Hepatic stellate cell (primary cell): ENCODE measurements at regions not wholly inside any gene's neighbourhood (a gene's known extent, or its start where the extent isn't known, plus 50 kb on each side); places are given as distances from the start of the nearest gene placed in this dataset.

Experiments used
- DNase-seq: peaks from one replicate; pipeline ENCODE4 v3.0.0; 2011; ENCODE audit warnings: low spot score

DNA sequence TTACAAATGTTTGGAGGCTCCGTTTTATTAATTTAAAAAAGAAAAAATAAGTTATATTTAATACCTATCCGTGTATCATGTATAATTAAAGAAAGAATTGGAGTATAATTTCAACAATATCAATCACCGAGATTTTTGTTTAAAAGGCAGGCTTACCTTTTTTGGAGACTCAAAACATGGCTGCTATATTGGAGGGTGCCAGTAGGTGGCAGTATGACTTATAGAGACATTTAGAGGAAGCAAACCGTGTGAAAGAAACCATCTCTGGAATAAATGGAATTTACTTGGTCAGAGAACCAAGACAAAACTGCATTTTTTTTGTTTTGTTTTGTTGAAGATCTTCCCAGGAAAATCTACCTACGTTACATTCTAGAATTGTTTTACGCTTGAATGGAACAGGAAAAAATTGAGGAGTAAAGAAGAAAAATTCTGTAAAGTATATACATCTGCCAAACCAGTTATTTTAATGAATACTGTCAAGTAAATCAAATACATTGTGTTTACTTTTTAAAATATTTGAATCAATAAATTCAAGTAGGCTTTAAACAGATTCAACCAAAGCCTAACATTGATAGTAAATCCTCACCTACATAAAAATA, 802.6 kb upstream of the ALCAM start:
- DNase-seq, result peak; percentile 6

DNA sequence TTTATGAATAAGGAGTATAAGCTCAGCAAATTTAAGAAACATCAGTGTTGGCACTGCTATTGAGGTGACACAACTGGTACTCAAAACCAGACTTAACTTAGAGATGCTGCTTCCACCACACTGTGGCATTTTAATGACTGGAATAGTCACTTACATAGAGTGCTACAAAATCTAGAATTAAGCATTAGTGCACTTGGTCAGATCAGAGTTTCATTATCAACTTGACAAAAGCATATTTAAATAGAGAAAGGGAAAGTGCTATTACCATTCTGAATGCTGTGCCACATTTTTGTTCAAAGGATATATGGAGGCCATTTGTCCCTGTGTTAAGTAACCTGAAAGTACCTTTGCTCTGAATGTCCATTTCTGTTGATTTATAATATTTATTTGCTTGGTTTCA, 800.7 kb upstream of the ALCAM start:
- DNase-seq, result no peak

DNA sequence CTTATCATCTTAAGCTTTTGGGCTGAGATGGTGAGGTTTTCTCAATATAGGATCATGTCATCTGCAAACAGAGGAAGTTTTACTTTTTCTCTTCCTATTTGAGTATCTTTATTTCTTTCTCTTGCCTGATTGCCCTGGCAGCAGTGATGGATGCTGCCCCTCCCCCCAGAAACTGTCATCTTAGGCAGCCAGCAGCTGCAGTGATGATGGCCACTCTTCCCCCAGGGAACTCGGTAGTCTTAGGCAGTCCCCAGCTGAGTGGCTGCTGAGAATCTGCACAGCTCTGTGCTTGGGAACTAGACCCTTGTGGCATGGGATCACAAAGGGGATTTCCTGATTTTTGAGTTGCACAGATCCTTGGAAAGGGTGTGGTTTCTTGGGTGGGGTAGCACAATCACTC, 791.1 kb upstream of the ALCAM start:
- DNase-seq, result no peak

DNA sequence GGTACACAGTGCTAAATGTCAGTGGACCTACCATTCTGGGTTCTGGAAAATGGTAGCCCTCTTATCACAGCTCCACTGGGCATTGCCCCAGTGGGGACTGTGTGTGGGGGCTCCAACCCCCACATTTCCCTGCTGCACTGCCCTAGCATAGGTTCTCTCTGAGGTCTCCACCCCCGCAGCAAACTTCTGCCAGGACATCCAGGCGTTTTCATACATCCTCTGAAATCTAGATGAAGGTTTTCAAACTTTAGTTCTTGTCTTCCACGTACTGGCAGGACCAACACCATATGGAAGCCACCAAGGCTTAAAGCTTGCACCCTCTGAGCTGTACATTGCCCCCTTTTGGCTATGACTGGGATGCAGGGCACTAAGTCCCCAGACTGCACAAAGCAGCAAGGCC, 788.2 kb upstream of the ALCAM start:
- DNase-seq, result no peak

DNA sequence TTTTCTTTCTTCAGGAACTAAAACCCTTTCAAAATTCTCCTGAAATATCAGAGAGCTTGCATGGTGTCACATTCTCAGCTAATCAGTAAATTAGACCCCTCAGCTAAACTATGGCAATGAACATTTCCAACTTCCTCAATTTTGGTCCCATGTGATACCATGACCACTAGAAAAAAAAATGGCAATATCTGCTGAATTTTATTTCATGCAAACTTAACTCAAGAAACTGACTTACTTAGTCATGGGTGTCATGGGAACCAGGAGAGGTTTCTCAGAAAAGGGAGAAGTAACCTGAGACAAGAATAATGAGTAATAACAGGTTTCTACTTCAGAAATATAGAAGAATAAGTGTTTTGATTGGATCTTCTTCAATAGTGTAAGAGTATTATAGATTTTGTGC, 784.6 kb upstream of the ALCAM start:
- DNase-seq, result no peak

- no peak for DNase-seq
These were observed 782.0 kb upstream of the ALCAM start for GRCh38 chr3:104584682-104585081.

- DNase-seq, result no peak
These were observed 780.4 kb upstream of the ALCAM start for GRCh38 chr3:104586344-104586743.

DNA sequence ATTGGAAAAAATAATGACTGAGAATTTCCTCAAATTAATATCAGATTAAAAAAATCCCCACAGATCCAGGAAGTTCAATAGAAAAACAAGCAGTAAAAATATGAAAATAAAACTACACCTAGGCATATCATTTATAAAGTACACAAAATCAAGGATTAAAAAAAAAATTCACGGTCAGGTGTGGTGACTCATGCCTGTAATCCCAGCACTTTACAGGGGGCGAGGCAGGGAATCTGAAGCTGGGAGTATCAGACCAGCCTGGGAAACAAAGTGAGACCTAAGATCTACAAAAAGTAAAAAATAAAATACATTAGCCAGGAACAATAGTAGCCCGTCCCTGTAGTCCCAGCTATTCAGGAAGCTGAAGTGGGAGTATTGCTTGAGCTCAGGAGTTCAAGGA, 778.3 kb upstream of the ALCAM start:
- DNase-seq, result no peak

DNA sequence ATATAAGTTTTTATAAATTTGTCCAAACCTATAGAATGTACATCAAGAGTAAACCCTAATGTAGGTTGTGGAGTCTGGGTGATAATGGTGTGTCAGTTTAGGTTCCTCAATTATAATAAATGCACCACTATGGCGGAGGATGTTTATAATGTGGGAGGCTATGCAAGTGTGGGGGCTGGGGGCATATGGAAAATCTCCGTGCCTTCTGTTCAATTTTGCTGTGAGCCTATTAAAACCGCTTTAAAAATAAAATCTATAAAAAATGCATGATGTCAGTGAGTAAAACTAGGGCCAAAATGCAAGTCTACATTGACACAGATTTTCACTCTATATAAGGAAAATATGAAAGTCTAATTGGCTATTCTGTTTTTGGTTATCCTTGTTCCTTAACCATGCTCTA, 774.9 kb upstream of the ALCAM start:
- no peak for DNase-seq

DNA sequence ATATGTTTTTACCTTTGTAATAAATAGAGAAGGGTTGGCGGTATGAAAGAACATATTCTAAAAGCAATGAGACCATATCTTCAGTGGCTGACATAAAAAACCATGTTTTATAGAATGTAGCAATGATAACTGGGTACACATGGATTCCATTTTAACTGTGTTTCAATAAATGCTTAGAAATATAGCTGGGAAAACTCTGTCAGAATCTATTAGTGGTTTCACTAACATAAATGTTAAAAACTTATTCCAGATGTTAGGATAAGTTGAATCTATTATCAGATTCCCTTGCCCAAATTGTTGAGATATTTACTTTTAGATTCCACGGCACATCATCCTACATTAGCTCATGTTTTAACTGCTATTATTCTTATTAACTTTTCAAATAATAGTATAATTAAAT, 772.2 kb upstream of the ALCAM start:
- DNase-seq, result no peak

- no peak for DNase-seq
These were observed 770.7 kb upstream of the ALCAM start for GRCh38 chr3:104596054-104596453.

DNA sequence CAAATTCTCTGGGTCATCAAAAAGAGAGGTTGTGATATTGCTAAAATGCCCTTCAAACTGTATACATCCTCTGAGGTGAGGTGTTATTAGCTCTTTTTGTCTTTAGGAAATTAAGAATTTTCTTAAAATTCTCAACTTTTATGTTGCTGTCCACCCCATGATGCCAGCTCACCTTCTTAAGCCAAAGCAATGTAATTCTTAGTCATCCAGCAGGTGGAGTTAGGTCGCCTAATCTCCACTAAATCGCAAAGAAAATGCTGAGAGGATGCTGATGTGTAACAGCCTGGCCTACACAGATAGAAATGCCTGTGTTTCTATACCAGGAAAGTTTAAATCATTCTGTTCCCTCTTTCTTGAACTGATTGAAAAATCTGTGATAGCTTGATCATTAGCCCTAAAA, 770.2 kb upstream of the ALCAM start:
- peak; percentile 4 for DNase-seq

DNA sequence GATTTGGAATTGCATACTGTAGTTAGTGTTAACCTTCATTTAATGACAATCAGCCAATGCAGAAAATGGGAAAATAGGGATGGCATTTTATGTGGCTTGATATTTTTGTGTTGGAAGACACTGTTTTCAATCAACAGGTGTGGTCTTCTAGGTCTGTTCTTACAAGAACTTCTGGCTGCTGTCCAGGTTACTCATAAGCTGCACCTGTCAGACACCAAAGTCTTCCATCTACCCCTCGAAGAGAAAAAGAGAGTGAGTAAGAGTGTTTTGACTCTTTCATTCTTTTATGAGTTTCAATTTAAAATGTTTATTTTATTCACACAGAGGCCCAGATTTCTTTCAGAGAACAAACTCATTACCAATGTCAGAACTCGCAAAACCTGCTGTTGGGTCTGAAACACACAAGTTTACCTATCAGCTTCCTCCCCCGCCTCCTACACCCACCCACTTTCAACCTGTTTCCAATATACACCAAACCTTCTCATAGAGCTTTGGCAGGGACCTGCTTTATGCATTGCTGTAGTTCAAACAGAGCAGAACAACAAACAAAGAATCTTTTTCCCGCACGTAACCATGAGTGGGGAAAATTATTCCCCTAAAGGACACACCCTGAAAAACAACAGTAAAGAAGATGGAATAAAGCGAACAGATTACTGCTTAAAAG, 767.7 kb upstream of the ALCAM start:
- DNase-seq, result no peak

GRCh38 chr3:104604326-104605010, 762.2 kb upstream of the ALCAM start:
- peak; percentile 17 for DNase-seq

- no peak for DNase-seq
These were observed 759.9 kb upstream of the ALCAM start for GRCh38 chr3:104606812-104607211.

- DNase-seq, result no peak
These were observed 755.7 kb upstream of the ALCAM start for GRCh38 chr3:104610730-104611652.

GRCh38 chr3:104612218-104612617, 754.5 kb upstream of the ALCAM start:
- no peak for DNase-seq

DNA sequence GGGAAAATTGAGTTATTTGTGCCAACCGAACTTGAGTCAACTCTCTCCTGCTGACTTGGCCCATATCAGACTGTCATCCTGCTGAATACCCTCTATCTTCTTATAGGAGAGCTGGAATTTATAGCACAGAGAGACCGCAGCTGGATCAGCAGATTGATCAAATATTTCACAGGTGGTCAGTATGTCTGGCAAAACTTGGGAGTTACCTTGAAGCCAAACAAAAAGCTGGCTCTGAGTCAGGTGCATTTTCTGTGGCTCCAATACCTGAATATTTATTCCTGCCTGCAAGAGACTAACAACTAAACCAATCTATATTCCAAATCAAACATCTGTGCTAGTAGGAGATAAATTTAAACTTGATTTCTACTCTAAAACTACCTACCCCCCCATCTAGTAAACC, 752.1 kb upstream of the ALCAM start:
- no peak for DNase-seq

DNA sequence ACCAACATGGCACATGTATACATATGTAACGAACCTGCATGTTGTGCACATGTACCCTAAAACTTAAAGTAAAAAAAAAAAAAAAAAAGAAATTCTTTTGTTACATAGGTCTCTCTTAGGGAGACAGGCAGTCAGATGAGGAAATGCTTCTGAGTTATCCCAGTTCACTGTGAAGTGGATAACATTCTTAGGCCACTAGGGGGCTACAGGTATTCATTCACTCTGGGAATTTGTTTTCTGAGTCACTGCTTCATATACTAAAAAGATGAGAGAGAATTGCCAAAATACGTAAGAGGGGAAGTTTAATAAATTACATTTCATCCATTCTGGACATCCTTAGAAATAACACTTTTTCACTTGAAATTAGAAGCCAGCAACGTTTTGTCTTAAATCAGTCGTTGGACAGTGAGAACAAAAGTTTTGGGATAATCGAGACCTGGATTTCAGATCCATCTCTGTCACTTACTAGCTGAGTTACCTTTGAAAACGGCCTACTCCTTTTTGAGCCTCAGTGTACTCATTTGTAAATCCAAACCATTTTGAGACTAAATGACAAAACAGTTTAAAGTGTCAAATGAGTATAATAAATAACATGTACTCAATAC, 738.4 kb upstream of the ALCAM start:
- peak; percentile 26 for DNase-seq

GRCh38 chr3:104629038-104629437, 737.7 kb upstream of the ALCAM start:
- DNase-seq, result peak; percentile 38

DNA sequence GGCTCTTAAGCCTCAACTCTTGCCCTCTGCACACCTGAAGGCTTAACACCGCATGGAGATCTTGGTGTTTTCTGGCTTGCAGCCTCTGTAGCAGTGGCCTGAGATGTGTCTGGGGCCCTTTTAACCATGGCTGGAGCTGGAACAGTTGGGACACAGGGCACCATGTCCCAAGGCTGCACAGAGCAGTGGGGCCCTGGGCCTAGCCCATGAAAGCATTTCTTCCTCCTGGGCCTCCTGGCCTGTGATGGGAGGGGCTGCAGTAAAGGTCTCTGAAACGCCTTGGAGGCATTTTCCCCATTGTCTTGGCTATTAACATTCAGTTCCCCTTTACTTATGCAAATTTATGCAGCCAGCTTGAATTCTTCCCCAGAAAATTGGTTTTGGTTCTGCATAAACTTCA, 735.5 kb upstream of the ALCAM start:
- no peak for DNase-seq

DNA sequence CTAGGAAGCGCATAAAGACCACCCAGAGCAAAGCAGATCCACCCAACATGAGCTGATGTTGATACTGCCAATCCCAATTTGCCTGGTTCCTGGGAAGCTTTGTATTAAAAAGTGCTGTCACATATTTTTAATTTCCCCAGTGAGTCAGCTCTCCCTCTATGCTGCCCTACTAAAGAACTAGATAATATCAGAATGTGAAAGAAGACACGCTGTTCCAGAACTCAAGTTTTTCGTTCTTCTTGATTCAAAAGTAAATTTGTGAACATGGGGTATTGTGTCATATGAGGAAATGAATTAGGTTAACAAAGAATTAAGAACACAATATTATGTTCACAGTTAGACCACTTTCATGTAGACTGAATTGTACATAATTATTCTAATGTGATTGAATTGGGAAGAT, 734.2 kb upstream of the ALCAM start:
- no peak for DNase-seq
